GM10266 (cell line): ENCODE measurements at regions not wholly inside any gene's neighbourhood (a gene's known extent, or its start where the extent isn't known, plus 50 kb on each side); places are given as distances from the start of the nearest gene placed in this dataset.

ENCODE experiments used
- DNase-seq: peaks from one replicate; pipeline ENCODE4 v3.0.0; 2012; ENCODE audit errors: extremely low spot score
- TF ChIP-seq, protein P1 (sequence below): IDR thresholded peaks from 2 replicates; pipeline ENCODE4 v1.5.1; 2012; ENCODE audit warnings: mild to moderate bottlenecking, low read depth; ENCODE audit not compliant: control insufficient read depth, insufficient read depth; ENCODE audit errors: missing control alignments

DNA sequence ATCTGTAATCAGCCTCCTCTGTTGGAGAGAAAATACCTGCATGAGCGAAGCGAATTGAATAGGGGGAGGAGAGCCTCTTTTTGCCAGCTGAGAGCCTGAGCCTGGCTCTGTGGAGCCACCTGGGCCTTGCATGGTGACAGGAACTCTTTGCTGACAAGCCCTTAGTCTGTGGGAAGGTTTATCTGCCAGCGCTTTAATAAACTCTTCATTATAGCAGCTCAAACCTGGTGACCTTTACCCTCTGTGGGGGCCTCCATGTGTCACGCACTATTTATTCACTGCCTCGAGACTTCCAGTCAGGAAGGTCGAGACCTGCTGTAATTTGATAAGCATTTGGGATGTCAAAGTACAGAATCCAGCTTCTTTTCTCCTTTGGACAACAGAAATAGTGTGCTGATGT, 282.6 kb downstream of the CBLN1 start:
- TF ChIP-seq, protein P1, sequence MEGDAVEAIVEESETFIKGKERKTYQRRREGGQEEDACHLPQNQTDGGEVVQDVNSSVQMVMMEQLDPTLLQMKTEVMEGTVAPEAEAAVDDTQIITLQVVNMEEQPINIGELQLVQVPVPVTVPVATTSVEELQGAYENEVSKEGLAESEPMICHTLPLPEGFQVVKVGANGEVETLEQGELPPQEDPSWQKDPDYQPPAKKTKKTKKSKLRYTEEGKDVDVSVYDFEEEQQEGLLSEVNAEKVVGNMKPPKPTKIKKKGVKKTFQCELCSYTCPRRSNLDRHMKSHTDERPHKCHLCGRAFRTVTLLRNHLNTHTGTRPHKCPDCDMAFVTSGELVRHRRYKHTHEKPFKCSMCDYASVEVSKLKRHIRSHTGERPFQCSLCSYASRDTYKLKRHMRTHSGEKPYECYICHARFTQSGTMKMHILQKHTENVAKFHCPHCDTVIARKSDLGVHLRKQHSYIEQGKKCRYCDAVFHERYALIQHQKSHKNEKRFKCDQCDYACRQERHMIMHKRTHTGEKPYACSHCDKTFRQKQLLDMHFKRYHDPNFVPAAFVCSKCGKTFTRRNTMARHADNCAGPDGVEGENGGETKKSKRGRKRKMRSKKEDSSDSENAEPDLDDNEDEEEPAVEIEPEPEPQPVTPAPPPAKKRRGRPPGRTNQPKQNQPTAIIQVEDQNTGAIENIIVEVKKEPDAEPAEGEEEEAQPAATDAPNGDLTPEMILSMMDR, result no peak
- DNase-seq, result no peak

DNA sequence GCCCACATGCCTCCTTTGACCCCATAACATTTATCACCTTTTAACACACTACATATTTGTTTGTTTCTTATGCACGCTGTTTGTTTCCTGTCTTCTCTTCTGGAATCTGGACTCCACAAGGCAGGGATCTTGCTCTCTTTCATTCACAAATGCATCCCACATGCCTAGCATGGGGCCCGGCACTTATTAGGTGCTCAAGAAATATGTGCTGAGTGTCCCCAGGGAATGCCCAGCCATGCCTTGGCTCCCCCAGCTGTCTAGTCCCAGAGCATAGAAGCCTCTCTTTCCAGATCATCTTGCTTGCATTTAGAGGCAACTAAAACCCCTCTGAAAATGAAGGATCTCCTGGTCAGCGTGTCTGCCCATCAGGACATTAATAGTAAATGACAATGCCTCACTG, 283.7 kb downstream of the CBLN1 start:
- no peak for DNase-seq
- TF ChIP-seq, protein P1, result no peak

DNA sequence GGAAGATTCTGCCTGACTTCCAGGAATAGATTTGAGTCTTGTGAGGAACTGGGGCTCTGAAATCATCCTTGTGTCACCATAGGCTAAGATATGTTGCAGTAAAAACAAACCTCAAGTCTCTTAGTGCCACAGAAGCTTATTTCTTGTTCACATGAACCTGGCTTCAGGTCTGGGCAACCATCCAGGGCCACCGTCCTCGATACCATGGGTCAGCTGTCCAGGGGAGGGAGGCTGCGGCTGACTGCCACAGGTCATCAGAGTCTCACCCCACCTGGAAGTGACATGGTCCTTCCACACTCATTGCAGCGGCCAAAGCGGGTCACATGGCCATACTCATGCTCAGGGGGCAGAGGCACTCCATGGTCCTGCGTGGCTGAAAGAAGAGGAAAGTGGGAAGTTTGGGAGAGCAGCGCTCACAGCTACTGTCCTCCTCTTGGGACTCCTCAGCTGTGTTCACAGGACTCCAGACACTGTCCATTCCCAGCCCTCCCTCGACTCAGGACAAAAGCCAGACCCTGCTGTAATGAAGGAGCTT, 284.5 kb downstream of the CBLN1 start:
- no peak for DNase-seq
- TF ChIP-seq, protein P1, result no peak

DNA sequence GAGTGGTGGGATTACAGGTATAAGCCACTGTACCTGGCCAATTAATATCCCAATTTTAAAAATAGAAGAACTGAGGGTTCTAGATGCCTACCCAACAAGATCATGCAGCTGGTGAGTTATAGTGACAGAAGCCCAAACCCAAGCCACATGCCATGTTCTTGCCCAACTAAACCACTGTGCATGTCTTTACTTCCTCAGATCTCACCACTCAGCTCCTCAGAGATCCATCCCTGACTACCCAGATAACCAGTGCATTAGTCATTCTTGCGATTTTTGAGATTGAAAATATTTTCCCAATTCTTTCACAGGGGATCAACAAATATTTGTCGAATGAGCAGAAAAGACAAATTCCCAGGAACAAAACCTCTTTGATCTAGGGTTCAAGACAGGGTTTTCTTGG, 303.1 kb downstream of the CBLN1 start:
- TF ChIP-seq, protein P1, result no peak
- no peak for DNase-seq

DNA sequence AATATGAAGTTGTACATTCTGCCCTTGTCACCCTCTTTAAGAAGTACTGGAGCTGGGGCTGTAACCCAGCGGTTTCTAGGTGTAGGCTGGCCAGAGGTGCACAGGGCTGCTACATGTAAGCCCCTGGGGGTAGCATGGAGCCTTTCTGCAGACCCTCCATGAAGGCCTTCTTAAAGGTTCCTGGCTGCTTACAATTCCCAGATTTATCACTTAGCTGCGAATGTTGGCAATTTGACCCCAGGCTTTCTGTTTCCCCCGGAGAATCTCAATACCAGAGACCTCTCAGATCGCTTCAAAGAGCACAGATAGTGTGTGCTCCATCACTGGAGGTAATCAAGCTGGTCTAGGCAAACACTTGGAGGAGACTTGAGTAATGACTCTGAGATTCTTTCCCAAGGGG, 309.4 kb downstream of the CBLN1 start:
- TF ChIP-seq, protein P1, result no peak
- no peak for DNase-seq

DNA sequence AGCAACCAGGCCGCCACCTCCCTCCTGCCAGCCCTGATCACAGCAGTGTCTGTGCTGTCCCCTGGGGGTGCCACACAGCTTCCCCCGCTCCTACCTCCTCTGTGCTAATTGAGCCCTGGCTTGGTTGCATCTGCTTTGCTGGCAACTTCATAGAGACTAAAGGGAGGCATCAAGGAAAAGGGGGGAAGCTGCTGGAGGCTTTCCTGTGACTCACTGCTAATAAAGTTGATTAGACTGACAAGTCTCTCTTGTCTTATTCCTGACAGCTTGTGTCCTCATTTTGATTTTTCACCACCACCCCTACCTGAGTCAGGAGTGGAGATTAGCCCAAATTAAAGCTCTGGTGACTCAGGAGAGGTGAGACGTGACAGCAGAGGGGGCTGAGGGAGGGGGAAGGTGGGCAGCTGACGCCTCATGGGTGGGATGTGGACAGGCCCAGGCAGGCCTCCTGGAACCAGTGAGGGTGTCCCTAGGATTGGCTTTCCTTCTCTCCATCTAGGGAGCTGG, 310.0 kb downstream of the CBLN1 start:
- TF ChIP-seq, protein P1, result no peak
- DNase-seq, result no peak

DNA sequence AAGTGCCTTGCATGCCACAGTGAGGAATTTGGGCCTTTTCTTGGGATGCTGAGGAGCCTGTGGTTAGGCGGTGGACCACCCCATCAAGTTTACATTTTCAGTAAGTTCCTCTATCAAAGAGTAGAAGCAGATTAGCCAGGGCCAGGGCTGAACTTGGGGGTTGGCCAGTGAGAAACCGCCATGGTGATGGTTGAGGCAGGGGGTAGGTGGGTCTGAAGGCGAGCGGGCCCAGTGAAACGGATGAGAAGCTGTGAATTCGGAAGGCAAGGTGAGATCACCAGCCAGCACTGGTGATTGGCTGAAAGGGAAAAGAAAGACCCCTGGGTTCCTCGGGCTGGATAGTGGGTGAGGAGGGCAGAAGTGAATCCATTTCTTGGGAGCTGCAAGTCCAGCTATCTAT, 311.4 kb downstream of the CBLN1 start:
- TF ChIP-seq, protein P1, result no peak
- no peak for DNase-seq
